GM20000 (cell line): ENCODE measurements at regions not wholly inside any gene's neighbourhood (a gene's known extent, or its start where the extent isn't known, plus 50 kb on each side); places are given as distances from the start of the nearest gene placed in this dataset.

ENCODE experiments used
- DNase-seq: peaks from one replicate; pipeline ENCODE4 v3.0.0; 2012; ENCODE audit warnings: low spot score
- TF ChIP-seq, protein P1 (sequence below): IDR thresholded peaks from 2 replicates; pipeline ENCODE4 v1.5.1; 2012; ENCODE audit warnings: mild to moderate bottlenecking, control low read depth; ENCODE audit errors: extremely low read depth, missing control alignments

DNA sequence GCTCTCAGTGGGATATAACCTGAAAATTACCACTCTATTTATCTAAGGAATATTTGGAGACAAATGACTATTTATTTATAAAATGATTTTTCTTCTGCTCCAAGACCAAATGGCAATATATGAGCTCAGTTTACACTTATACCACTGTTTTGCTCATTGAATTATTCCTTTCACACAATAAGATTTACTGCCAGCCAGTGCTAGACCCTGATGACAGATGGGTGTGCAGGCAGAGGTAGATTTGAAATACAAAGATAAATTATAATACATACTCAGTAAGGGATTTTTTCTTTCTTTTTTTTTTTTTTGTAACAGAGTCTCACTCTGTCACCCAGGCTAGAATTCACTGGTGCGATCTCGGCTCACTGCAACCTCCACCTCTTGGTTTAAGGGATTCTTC is 980.3 kb downstream of the EPHA3 start:
- DNase-seq = no peak
- TF ChIP-seq, protein P1, sequence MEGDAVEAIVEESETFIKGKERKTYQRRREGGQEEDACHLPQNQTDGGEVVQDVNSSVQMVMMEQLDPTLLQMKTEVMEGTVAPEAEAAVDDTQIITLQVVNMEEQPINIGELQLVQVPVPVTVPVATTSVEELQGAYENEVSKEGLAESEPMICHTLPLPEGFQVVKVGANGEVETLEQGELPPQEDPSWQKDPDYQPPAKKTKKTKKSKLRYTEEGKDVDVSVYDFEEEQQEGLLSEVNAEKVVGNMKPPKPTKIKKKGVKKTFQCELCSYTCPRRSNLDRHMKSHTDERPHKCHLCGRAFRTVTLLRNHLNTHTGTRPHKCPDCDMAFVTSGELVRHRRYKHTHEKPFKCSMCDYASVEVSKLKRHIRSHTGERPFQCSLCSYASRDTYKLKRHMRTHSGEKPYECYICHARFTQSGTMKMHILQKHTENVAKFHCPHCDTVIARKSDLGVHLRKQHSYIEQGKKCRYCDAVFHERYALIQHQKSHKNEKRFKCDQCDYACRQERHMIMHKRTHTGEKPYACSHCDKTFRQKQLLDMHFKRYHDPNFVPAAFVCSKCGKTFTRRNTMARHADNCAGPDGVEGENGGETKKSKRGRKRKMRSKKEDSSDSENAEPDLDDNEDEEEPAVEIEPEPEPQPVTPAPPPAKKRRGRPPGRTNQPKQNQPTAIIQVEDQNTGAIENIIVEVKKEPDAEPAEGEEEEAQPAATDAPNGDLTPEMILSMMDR = no peak

DNA sequence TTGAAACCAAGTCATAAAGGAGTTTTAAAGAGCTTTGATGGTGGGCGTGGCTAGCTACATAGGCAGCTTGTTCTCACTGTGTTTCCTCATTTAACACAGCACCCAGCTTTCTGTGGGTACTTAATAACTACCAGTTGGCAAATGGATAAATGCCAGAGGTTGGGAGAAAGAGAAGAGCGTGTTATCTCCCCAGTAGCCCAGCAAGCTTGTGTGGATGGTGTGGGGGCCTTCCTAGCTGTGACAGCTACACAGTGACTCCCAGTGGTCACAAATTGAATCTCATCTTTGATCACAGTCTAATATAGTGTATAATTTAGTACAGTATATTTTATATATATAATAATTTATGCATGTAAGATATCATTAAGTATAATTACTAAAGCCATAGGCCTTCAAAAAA is 984.1 kb downstream of the EPHA3 start:
- TF ChIP-seq, protein P1 = peak; percentile 3
- DNase-seq = no peak

DNA sequence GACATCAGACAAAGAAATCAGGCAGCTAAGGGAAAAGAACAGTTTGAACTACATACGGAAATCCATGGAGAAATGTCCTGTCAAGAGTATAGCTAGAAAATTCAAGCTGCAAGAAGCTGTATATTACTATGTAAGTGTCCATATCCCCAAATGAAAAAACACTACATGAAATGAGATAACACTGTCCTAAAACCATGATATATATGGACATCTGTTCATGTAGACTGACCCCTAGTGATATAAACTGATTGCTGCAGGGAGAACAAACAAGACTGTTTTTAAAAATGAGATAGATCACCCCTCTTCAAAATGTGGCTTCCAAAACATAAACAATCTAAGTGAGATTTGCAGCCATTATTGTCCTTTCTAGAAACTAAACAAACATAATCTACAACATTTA is 985.6 kb downstream of the EPHA3 start:
- TF ChIP-seq, protein P1 = no peak
- DNase-seq = no peak

DNA sequence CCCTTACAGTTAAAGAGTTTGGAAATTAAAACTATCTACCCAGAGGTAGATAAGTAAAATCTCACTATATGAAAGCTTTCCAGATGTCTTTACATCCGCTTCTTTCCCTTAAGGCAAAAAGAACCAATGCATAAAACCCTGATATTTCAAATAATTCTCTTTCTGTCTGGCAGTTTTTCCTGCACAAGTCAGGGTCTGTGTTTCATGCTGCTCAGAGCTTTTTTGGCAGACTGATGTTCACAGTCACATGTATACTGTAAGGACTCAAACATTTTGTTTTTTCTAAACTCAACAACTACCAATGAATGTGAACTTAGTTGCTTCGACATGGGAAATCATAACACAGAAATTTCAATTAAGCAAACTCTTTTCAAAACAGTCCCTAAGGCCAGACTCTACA is 988.4 kb downstream of the EPHA3 start:
- TF ChIP-seq, protein P1 = no peak
- no peak for DNase-seq

DNA sequence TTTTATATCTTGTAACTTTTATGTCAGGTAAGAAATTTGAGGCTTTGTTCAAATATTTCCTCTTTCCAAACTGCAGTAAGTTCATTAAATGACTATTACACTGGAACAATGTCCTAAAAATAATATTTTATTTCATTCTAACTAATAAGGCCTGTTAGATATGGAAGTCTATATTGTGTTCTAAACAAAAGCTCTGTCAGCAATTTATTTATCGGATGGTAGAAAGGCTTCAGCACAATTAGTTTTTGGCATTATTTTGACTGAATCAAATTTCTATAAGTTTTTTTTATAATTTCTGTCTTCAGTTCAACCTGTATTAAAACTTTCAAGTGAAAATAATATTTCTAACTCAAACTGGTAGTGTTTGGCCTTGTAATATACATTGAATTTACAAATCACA is 992.1 kb downstream of the EPHA3 start:
- TF ChIP-seq, protein P1 = no peak
- no peak for DNase-seq

DNA sequence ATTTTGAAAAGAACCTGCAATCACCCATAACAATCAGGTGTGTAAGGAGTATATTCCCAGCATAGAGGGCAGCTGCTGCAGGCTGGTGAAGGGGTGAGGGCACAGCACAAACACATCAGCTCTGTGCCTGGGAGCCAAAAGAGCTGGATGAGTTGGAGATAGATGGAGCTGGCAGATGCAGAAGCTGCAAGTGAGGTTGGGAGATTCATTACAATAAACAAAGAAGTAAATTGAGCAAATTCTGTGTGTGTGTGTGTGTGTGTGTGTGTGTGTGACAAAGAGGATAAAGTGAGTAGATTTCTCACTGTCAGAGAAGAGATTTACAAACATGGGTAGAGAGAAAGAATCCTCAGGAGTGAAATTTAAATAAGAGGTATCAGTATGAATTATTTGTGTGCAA is 994.7 kb downstream of the EPHA3 start:
- TF ChIP-seq, protein P1 = no peak
- DNase-seq = no peak

DNA sequence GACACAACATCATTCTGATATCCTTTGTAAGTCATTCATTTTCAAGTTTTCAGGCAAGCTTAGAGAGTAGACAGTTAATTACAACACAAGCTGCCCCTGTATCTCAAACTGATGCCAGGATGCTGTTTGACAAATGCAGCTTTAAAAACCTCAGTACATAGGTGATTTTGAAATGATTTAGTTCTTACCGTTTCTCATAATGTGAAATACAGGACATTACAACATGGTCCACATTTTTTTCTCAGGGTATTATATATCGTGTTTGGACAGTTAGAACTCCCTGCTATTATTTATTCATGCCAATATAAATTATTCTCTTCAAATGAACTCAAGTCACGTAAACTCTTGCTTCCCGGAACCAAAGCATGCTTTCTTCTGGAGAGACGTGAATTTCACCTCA is 1013.9 kb downstream of the EPHA3 start:
- DNase-seq = no peak
- TF ChIP-seq, protein P1 = no peak
